GM12878 (cell line): ENCODE measurements at regions not wholly inside any gene's neighbourhood (a gene's known extent, or its start where the extent isn't known, plus 50 kb on each side); places are given as distances from the start of the nearest gene placed in this dataset.

Experiments used
- ATAC-seq: fragments of 200-7000 bp; cut with Tn5 transposase; 3 replicates; pipeline ENCODE4 v1.9.1; 2020; ENCODE audit warnings: mild to moderate bottlenecking, moderate library complexity
- BruUV-seq: library from RNA; stranded (reverse); fragments of 400-500 nt; replicated peaks from 2 replicates; lab custom pipeline; 2021; lab: Mats Ljungman, UMichigan
- CTCF ChIA-PET: fragments of 300-600 bp; sonication (Branson Sonifier 250); formaldehyde crosslinking; extraction: SDS; loops from one replicate; lab custom pipeline; 2021; ENCODE audit warnings: inconsistent platforms; lab: Yijun Ruan, JAX
- POLR2A ChIA-PET: fragments of 350-600 bp; formaldehyde crosslinking; extraction: SDS; loops from one replicate; lab custom pipeline; 2021; ENCODE audit warnings: inconsistent platforms; lab: Charles Lee
- RAD21 ChIA-PET: fragments of 300-600 bp; sonication (Branson Sonifier 250); formaldehyde crosslinking; loops from one replicate; lab custom pipeline; 2023; ENCODE audit warnings: antibody characterized with exemption; ENCODE audit not compliant: unreplicated experiment; lab: Charles Lee
- SMC1A ChIA-PET: fragments of 300-600 bp; sonication (Branson Sonifier 250); formaldehyde crosslinking; loops from one replicate; lab custom pipeline; 2023; ENCODE audit not compliant: unreplicated experiment, uncharacterized antibody; lab: Charles Lee
- DNase-seq: peaks from one replicate; pipeline ENCODE4 v3.0.0-alpha.2; 2011; ENCODE audit warnings: low read depth, low spot score
- FAIRE-seq: peaks from 3 replicates; lab custom pipeline; 2011; peaks lifted over from hg19 to GRCh38; lab: Jason Lieb, UNC
- H2AFZ ChIP-seq: 2 replicates; pipeline ENCODE4 v1.6.0; 2011; ENCODE audit warnings: low read depth, low read length, control low read depth; ENCODE audit not compliant: control insufficient read depth
- H3K27ac ChIP-seq: 2 replicates; pipeline ENCODE4 v1.5.1; 2011; ENCODE audit warnings: control low read depth; ENCODE audit not compliant: control insufficient read depth, insufficient read depth
- H3K27me3 ChIP-seq, 2 experiments: replicated peaks in 1 of 2; 2 replicates each; pipeline versions ENCODE4 v1.6.0 to v1.6.1; 2011; ENCODE audit warnings: low read length in 1 of 2; ENCODE audit not compliant: control insufficient read depth in 2 of 2, insufficient read depth in 2 of 2
- H3K36me3 ChIP-seq, 2 experiments: 2 replicates each; pipeline ENCODE4 v1.5.1; 2011; ENCODE audit warnings: low read length in 1 of 2; ENCODE audit not compliant: control insufficient read depth in 2 of 2, insufficient read depth in 2 of 2
- H3K4me1 ChIP-seq: 2 replicates; pipeline ENCODE4 v1.6.1; 2011; ENCODE audit warnings: mild to moderate bottlenecking, low read length, moderate library complexity, mixed read lengths; ENCODE audit not compliant: control insufficient read depth, insufficient read depth
- H3K4me2 ChIP-seq: 2 replicates; pipeline ENCODE4 v1.6.0; 2011; ENCODE audit warnings: control low read depth; ENCODE audit not compliant: control insufficient read depth, insufficient read depth
- H3K4me3 ChIP-seq: fragments of 200-600 bp; sonication (generic); 2 replicates; pipeline ENCODE4 v1.5.1; 2016
- H3K79me2 ChIP-seq: 2 replicates; pipeline ENCODE4 v1.6.0; 2011; ENCODE audit warnings: low read length; ENCODE audit not compliant: control insufficient read depth, insufficient read depth
- H3K9ac ChIP-seq: 2 replicates; pipeline ENCODE4 v1.8.0; 2011; ENCODE audit warnings: low read length, control low read depth, mixed read lengths; ENCODE audit not compliant: control insufficient read depth, insufficient read depth
- H3K9me3 ChIP-seq: replicated peaks from 3 replicates; pipeline ENCODE4 v1.5.1; 2011; ENCODE audit warnings: mild to moderate bottlenecking, low read length; ENCODE audit not compliant: control insufficient read depth, insufficient read depth
- H4K20me1 ChIP-seq: 2 replicates; pipeline ENCODE4 v1.6.0; 2011; ENCODE audit not compliant: control insufficient read depth, insufficient read depth
- ATF7 ChIP-seq: fragments of 450-650 bp; IDR thresholded peaks from 2 replicates; pipeline ENCODE4 v1.6.1; 2016; ENCODE audit warnings: low read depth, mild to moderate bottlenecking
- BMI1 ChIP-seq: fragments of 450-650 bp; IDR thresholded peaks from 2 replicates; pipeline ENCODE4 v1.6.1; 2016; ENCODE audit warnings: mild to moderate bottlenecking, moderate library complexity, borderline replicate concordance
- CEBPZ ChIP-seq: fragments of 150-350 bp; IDR thresholded peaks from 2 replicates; pipeline ENCODE4 v1.6.1; 2016; ENCODE audit warnings: low read depth, low read length
- CHD1 ChIP-seq: IDR thresholded peaks from 2 replicates; pipeline ENCODE4 v1.6.1; 2012; ENCODE audit warnings: low read depth, low read length, improper control_type of control experiment
- FOS ChIP-seq: IDR thresholded peaks from 3 replicates; pipeline ENCODE4 v1.6.1; 2011; ENCODE audit warnings: borderline replicate concordance; ENCODE audit not compliant: insufficient read length; ENCODE audit errors: extremely low read depth
- IRF4 ChIP-seq: IDR thresholded peaks from 2 replicates; pipeline ENCODE4 v1.6.1; 2011; ENCODE audit warnings: low read depth, low read length
- JUNB ChIP-seq: IDR thresholded peaks from 2 replicates; pipeline ENCODE4 v1.6.1; 2016; ENCODE audit warnings: antibody characterized with exemption, mild to moderate bottlenecking
- MTA3 ChIP-seq: IDR thresholded peaks from 2 replicates; pipeline ENCODE4 v1.6.1; 2012; ENCODE audit warnings: low read length, inconsistent platforms, borderline replicate concordance
- NBN ChIP-seq: fragments of 450-650 bp; IDR thresholded peaks from 2 replicates; pipeline ENCODE4 v1.6.1; 2016
- NFYA ChIP-seq: IDR thresholded peaks from 2 replicates; pipeline ENCODE4 v1.6.1; 2011; ENCODE audit warnings: low read depth, mild to moderate bottlenecking, low read length, improper control_type of control experiment, borderline replicate concordance
- RFX5 ChIP-seq: IDR thresholded peaks from 2 replicates; pipeline ENCODE4 v1.6.1; 2011; ENCODE audit warnings: low read depth, low read length, improper control_type of control experiment
- USF2 ChIP-seq: IDR thresholded peaks from 2 replicates; pipeline ENCODE4 v1.6.1; 2011; ENCODE audit warnings: low read depth, low read length, improper control_type of control experiment, borderline replicate concordance
- WRNIP1 ChIP-seq: IDR thresholded peaks from 2 replicates; pipeline ENCODE4 v1.6.1; 2011; ENCODE audit warnings: low read depth, low read length, improper control_type of control experiment, borderline replicate concordance
- ZNF24 ChIP-seq: fragments of 450-650 bp; IDR thresholded peaks from 2 replicates; pipeline ENCODE4 v1.6.1; 2017; ENCODE audit warnings: antibody characterized with exemption, mild to moderate bottlenecking
- ZSCAN29 ChIP-seq: fragments of 450-650 bp; IDR thresholded peaks from 2 replicates; pipeline ENCODE4 v1.6.1; 2017; ENCODE audit warnings: mild to moderate bottlenecking, moderate library complexity
- WGBS: methylation state at CpG from one replicate; pipeline ENCODE4 v1.1.6; 2016; ENCODE audit warnings: low lambda C conversion rate; ENCODE audit not compliant: insufficient replicate concordance, insufficient coverage; ENCODE audit errors: missing lambda C conversion rate; 5-methylcytosine and 5-hydroxymethylcytosine counted together
- in situ Hi-C: fragments of 300-500 bp; cut with MboI; formaldehyde crosslinking; loops from 9 replicates; pipeline ENCODE4 v1.14.3; 2018; ENCODE audit warnings: mixed read lengths
- intact Hi-C: fragments of 100-400 bp; cut with micrococcal nuclease; formaldehyde crosslinking; loops from one replicate; pipeline ENCODE4 v1.14.2; 2022; ENCODE audit not compliant: unreplicated experiment
- TF ChIP-seq, protein P1 (sequence below): fragments of 450-650 bp; formaldehyde crosslinking; IDR thresholded peaks from 2 replicates; pipeline ENCODE4 v1.5.0; 2022; ENCODE audit warnings: mild to moderate bottlenecking, missing genetic modification characterization

DNA sequence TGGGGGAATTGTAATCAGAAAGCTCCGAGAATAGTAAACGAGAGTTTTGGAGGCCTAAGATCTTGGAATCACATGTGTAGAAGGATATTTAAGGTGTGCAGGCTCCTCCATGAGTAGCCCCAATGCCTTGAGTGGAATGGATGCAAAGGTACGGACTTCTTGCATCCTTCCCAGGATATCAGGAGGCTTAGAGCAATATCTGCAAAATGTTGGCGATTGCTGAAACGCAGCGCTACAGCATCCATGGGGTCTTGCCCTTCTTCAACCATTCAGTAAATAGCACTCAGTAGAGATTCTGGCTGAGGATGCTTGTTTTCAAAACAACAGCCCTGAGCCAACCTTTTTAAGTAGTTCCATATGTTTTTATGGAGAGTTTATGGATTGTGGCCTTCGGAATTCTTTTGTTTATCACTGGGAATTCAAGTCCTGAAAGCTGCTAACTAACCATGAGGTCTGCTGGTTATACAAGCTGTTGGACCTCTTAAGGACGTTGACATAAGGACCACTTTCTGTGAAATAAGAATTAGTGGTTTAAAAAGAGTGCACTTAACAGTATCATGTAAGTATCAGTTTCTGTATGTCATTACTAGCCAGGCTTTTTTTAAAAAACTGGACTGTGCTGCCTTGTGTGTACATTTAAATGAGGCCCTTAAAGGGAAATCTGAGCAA is 228.8 kb upstream of the PGRMC2 start:
- Histone ChIP-seq H3K4me1 (peaks cover 23% of the 10 kb centered on the region), H3K27me3 (no peaks in the 10 kb centered on the region), H3K36me3 (no peaks in the 10 kb centered on the region), H3K4me2 (peak overlapping the region; percentile 5; the same call in 1 of the 2 replicates), H2AFZ (no peak overlapping the region), H3K79me2 (no peaks in the 10 kb centered on the region), H4K20me1 (no peaks in the 10 kb centered on the region), H3K9ac (no peak overlapping the region), H3K9me3 (peaks cover 3% of the 10 kb centered on the region; the same call in 1 of the 3 replicates), H3K27ac (0 out of 2 replicates have a peak overlapping the region, but pooled peaks have one; percentile 27), H3K4me3 (no peak overlapping the region)
- BruUV-seq: no TSS peak
- ChIA-PET SMC1A (interaction anchor here (0.6 to 3.5 kb wide), 14 partner anchors 10 to 316 kb away, joined by 3 to 27 read pairs (median 7); no protein-coding TSS in a partner anchor), POLR2A (interaction anchor here (1.0 kb wide), 1 partner anchor 36 kb away, joined by 3 read pairs; no protein-coding TSS in a partner anchor), RAD21 (interaction anchor here (0.8 to 5.4 kb wide), 8 partner anchors 12 to 314 kb away, joined by 3 to 47 read pairs (median 4); partner anchors contain the start of gene JADE1), CTCF (interaction anchor here (1.3 to 3.0 kb wide), 6 partner anchors 10 to 158 kb away, joined by 3 to 13 read pairs (median 4); no protein-coding TSS in a partner anchor)
- DNase-seq: peak; percentile 39
- 75% methylated on average over 8 of the region's 8 CpGs for WGBS
- peak; percentile 74 for FAIRE-seq
- in situ Hi-C loops (no loop called here), intact Hi-C loops (loop anchor here (2.0 kb wide), 1 partner anchor 62 kb away; no protein-coding TSS in a partner anchor)
- ATAC-seq: peak; percentile 79
- TF ChIP-seq ZSCAN29 (no peak), MTA3 (no peak), NBN (no peak), CHD1 (no peak), NFYA (no peak), IRF4 (no peak), ZNF24 (0 out of 2 replicates have a peak, but pooled peaks have one; percentile 49), FOS (no peak), ATF7 (0 out of 2 replicates have a peak, but pooled peaks have one; percentile 65), USF2 (no peak), RFX5 (no peak), CEBPZ (no peak), WRNIP1 (no peak), JUNB (peak; percentile 46; the same call in 1 of the 2 replicates), BMI1 (no peak)
- TF ChIP-seq, protein P1, sequence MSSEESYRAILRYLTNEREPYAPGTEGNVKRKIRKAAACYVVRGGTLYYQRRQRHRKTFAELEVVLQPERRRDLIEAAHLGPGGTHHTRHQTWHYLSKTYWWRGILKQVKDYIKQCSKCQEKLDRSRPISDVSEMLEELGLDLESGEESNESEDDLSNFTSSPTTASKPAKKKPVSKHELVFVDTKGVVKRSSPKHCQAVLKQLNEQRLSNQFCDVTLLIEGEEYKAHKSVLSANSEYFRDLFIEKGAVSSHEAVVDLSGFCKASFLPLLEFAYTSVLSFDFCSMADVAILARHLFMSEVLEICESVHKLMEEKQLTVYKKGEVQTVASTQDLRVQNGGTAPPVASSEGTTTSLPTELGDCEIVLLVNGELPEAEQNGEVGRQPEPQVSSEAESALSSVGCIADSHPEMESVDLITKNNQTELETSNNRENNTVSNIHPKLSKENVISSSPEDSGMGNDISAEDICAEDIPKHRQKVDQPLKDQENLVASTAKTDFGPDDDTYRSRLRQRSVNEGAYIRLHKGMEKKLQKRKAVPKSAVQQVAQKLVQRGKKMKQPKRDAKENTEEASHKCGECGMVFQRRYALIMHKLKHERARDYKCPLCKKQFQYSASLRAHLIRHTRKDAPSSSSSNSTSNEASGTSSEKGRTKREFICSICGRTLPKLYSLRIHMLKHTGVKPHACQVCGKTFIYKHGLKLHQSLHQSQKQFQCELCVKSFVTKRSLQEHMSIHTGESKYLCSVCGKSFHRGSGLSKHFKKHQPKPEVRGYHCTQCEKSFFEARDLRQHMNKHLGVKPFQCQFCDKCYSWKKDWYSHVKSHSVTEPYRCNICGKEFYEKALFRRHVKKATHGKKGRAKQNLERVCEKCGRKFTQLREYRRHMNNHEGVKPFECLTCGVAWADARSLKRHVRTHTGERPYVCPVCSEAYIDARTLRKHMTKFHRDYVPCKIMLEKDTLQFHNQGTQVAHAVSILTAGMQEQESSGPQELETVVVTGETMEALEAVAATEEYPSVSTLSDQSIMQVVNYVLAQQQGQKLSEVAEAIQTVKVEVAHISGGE (CRISPR knock-in tag): no peak
